Fibroblast of pulmonary artery (primary cell): ENCODE measurements at regions not wholly inside any gene's neighbourhood (a gene's known extent, or its start where the extent isn't known, plus 50 kb on each side); places are given as distances from the start of the nearest gene placed in this dataset.

Experiments
- DNase-seq: peaks from one replicate; pipeline ENCODE4 v3.0.0-alpha.2; 2010; ENCODE audit warnings: low read depth
- H3K4me3 ChIP-seq: replicated peaks from 2 replicates; pipeline ENCODE4 v1.5.1; 2011; ENCODE audit warnings: low read depth, mild to moderate bottlenecking, control low read depth, low read length, moderate library complexity
- CTCF ChIP-seq: IDR thresholded peaks from 2 replicates; pipeline ENCODE4 v1.5.1; 2011; ENCODE audit warnings: mild to moderate bottlenecking, control low read depth, low read length, inconsistent platforms; ENCODE audit errors: missing control alignments

GRCh38 chr7:10401793-10402192 lies 571.9 kb upstream of the PHF14 start:
- DNase-seq = no peak
- no peak overlapping the region for H3K4me3 ChIP-seq
- TF ChIP-seq CTCF = no peak

- H3K4me3 ChIP-seq = no peak overlapping the region
- TF ChIP-seq CTCF = peak; percentile 56
- DNase-seq = peak; percentile 46
Observed at GRCh38 chr7:10412422-10413019, 561.2 kb upstream of the PHF14 start.

- H3K4me3 ChIP-seq = no peak overlapping the region
- TF ChIP-seq CTCF = no peak
- no peak for DNase-seq
Observed at GRCh38 chr7:10418985-10419384, 554.7 kb upstream of the PHF14 start.

- no peak for TF ChIP-seq CTCF
Observed at GRCh38 chr7:10429031-10429430, 544.6 kb upstream of the PHF14 start.

GRCh38 chr7:10429511-10429910 lies 544.2 kb upstream of the PHF14 start:
- no peak for TF ChIP-seq CTCF
- no peak overlapping the region for H3K4me3 ChIP-seq
- DNase-seq = no peak

More at GRCh38 chr7:10429031-10429430, 544.6 kb upstream of the PHF14 start:
- DNase-seq = no peak
- H3K4me3 ChIP-seq = no peak overlapping the region

- no peak for TF ChIP-seq CTCF
- DNase-seq = no peak
- H3K4me3 ChIP-seq = no peak overlapping the region
Observed at GRCh38 chr7:10436302-10436701, 537.4 kb upstream of the PHF14 start.

GRCh38 chr7:10439027-10439426 lies 534.6 kb upstream of the PHF14 start:
- H3K4me3 ChIP-seq = no peak overlapping the region
- DNase-seq = no peak
- no peak for TF ChIP-seq CTCF
